ENCODE measurements at regions not wholly inside any gene's neighbourhood (a gene's known extent, or its start where the extent isn't known, plus 50 kb on each side); places are given as distances from the start of the nearest gene placed in this dataset.

- TF ChIP-seq EP300 (IDR thresholded peaks at IDR 0.05; ENCODE audit: borderline replicate concordance): no peak
- no peak for TF ChIP-seq TCF12 (IDR thresholded peaks at IDR 0.05; ENCODE audit: low read depth)
- TF ChIP-seq CEBPB (IDR thresholded peaks at IDR 0.05): no peak
- no peak for TF ChIP-seq TEAD4 (IDR thresholded peaks at IDR 0.05)
- no peak for TF ChIP-seq MAX (IDR thresholded peaks at IDR 0.05)
- TF ChIP-seq RAD21 (IDR thresholded peaks at IDR 0.05; ENCODE audit: low read depth): no peak
- no peak for TF ChIP-seq ZBTB7A (IDR thresholded peaks at IDR 0.05; ENCODE audit: low read depth)
- TF ChIP-seq, protein P1, sequence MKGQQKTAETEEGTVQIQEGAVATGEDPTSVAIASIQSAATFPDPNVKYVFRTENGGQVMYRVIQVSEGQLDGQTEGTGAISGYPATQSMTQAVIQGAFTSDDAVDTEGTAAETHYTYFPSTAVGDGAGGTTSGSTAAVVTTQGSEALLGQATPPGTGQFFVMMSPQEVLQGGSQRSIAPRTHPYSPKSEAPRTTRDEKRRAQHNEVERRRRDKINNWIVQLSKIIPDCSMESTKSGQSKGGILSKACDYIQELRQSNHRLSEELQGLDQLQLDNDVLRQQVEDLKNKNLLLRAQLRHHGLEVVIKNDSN (IDR thresholded peaks at IDR 0.05): no peak
- no peak for TF ChIP-seq NFIC (IDR thresholded peaks at IDR 0.05)
These were observed 327.1 kb upstream of the GIMD1 start for GRCh38 chr4:106695501-106696262.

- TF ChIP-seq YY1 (IDR thresholded peaks at IDR 0.05; ENCODE audit: low read depth): no peak
- TF ChIP-seq REST (IDR thresholded peaks at IDR 0.05; ENCODE audit: low read depth): no peak
- TF ChIP-seq RAD21 (IDR thresholded peaks at IDR 0.05; ENCODE audit: low read depth): no peak
- TF ChIP-seq EGR1 (IDR thresholded peaks at IDR 0.05): no peak
- TF ChIP-seq TCF12 (IDR thresholded peaks at IDR 0.05; ENCODE audit: low read depth): no peak
- TF ChIP-seq FOXM1 (IDR thresholded peaks at IDR 0.05; ENCODE audit: borderline replicate concordance, low read depth): no peak
- TF ChIP-seq EP300 (IDR thresholded peaks at IDR 0.05; ENCODE audit: borderline replicate concordance): no peak
- TF ChIP-seq TEAD4 (IDR thresholded peaks at IDR 0.05): no peak
- TF ChIP-seq NFIC (IDR thresholded peaks at IDR 0.05): no peak
- no peak for TF ChIP-seq CREB1 (IDR thresholded peaks at IDR 0.05; ENCODE audit: low read depth)
- no peak for TF ChIP-seq ZBTB7A (IDR thresholded peaks at IDR 0.05; ENCODE audit: low read depth)
- TF ChIP-seq MAX (IDR thresholded peaks at IDR 0.05): no peak
- TF ChIP-seq, protein P1 (IDR thresholded peaks at IDR 0.05): no peak
- TF ChIP-seq CEBPB (IDR thresholded peaks at IDR 0.05): no peak
- no peak for TF ChIP-seq TAF1 (IDR thresholded peaks at IDR 0.05; ENCODE audit: low read depth)
These were observed 325.7 kb upstream of the GIMD1 start for GRCh38 chr4:106694232-106694631.

- TF ChIP-seq YY1 (IDR thresholded peaks at IDR 0.05; ENCODE audit: low read depth) (no peak), RAD21 (IDR thresholded peaks at IDR 0.05; ENCODE audit: low read depth) (peak; percentile 9; the same call in 1 of the 2 replicates)
These were observed 323.2 kb upstream of the GIMD1 start for GRCh38 chr4:106691749-106692148.

DNA sequence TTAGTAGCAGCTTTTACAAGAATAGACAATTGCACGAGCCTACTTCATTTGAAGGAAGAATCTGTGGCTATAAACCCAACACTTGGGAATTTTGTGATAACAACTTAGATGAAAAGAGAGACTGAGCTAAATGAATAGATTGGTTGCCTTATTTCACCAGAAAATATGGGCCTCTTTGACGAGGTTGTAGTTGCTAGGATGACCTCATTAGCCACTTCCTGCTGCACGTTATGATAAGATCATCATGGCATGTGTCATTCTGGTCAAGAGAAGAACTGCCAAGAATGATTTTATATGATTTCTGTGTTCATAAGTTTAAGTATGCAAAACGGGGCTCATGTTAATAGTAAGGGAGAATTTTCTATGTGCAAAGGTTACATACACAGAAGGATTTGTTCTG lies 321.9 kb upstream of the GIMD1 start:
- TF ChIP-seq, protein P1 (IDR thresholded peaks at IDR 0.05): no peak
- no peak for TF ChIP-seq MAX (IDR thresholded peaks at IDR 0.05)
- no peak for TF ChIP-seq TCF12 (IDR thresholded peaks at IDR 0.05; ENCODE audit: low read depth)
- no peak for TF ChIP-seq TAF1 (IDR thresholded peaks at IDR 0.05; ENCODE audit: low read depth)
- TF ChIP-seq FOXM1 (IDR thresholded peaks at IDR 0.05; ENCODE audit: borderline replicate concordance, low read depth): no peak
- TF ChIP-seq REST (IDR thresholded peaks at IDR 0.05; ENCODE audit: low read depth): no peak
- TF ChIP-seq ZBTB7A (IDR thresholded peaks at IDR 0.05; ENCODE audit: low read depth): no peak
- no peak for TF ChIP-seq NFIC (IDR thresholded peaks at IDR 0.05)
- TF ChIP-seq EGR1 (IDR thresholded peaks at IDR 0.05): no peak
- no peak for TF ChIP-seq TEAD4 (IDR thresholded peaks at IDR 0.05)
- TF ChIP-seq RAD21 (IDR thresholded peaks at IDR 0.05; ENCODE audit: low read depth): no peak
- no peak for TF ChIP-seq EP300 (IDR thresholded peaks at IDR 0.05; ENCODE audit: borderline replicate concordance)
- TF ChIP-seq YY1 (IDR thresholded peaks at IDR 0.05; ENCODE audit: low read depth): no peak
- TF ChIP-seq CREB1 (IDR thresholded peaks at IDR 0.05; ENCODE audit: low read depth): no peak
- TF ChIP-seq CEBPB (IDR thresholded peaks at IDR 0.05): no peak

GRCh38 chr4:106687026-106687425 lies 318.4 kb upstream of the GIMD1 start:
- no peak for TF ChIP-seq TCF12 (IDR thresholded peaks at IDR 0.05; ENCODE audit: low read depth)
- no peak for TF ChIP-seq ZBTB7A (IDR thresholded peaks at IDR 0.05; ENCODE audit: low read depth)
- TF ChIP-seq YY1 (IDR thresholded peaks at IDR 0.05; ENCODE audit: low read depth): no peak
- TF ChIP-seq EGR1 (IDR thresholded peaks at IDR 0.05): no peak
- TF ChIP-seq, protein P1 (IDR thresholded peaks at IDR 0.05): no peak
- TF ChIP-seq CREB1 (IDR thresholded peaks at IDR 0.05; ENCODE audit: low read depth): no peak
- no peak for TF ChIP-seq REST (IDR thresholded peaks at IDR 0.05; ENCODE audit: low read depth)
- no peak for TF ChIP-seq CEBPB (IDR thresholded peaks at IDR 0.05)
- no peak for TF ChIP-seq TEAD4 (IDR thresholded peaks at IDR 0.05)
- no peak for TF ChIP-seq MAX (IDR thresholded peaks at IDR 0.05)
- no peak for TF ChIP-seq NFIC (IDR thresholded peaks at IDR 0.05)
- TF ChIP-seq TAF1 (IDR thresholded peaks at IDR 0.05; ENCODE audit: low read depth): no peak
- TF ChIP-seq RAD21 (IDR thresholded peaks at IDR 0.05; ENCODE audit: low read depth): no peak

All from Ishikawa (cell line).